ENCODE measurements at regions not wholly inside any gene's neighbourhood (a gene's known extent, or its start where the extent isn't known, plus 50 kb on each side); places are given as distances from the start of the nearest gene placed in this dataset.

GRCh38 chr9:113711251-113711650, 164.9 kb upstream of the ZNF618 start:
- Histone ChIP-seq H3K36me3 (replicated peaks in 1 of 2; ENCODE audit: insufficient read depth in 1 of 2, low read depth in 2 of 2) (no peaks in the 10 kb centered on the region), H3K27ac (no peak overlapping the region), H3K4me3 (no peak overlapping the region), H3K27me3 (no peaks in the 10 kb centered on the region), H3K4me1 (peaks cover 27% of the 10 kb centered on the region), H3K9me3 (no peaks in the 10 kb centered on the region)
- no peak for ATAC-seq
- DNase-seq, result no peak
- 86 to 89% methylated on average over 1 of the region's 1 CpG for WGBS, 2 donors
- intact Hi-C loops (cut with DNase I), result no loop called here
- TF ChIP-seq CTCF (IDR thresholded peaks at IDR 0.05) (no peak), POLR2A (IDR thresholded peaks at IDR 0.05) (no peak)

DNA sequence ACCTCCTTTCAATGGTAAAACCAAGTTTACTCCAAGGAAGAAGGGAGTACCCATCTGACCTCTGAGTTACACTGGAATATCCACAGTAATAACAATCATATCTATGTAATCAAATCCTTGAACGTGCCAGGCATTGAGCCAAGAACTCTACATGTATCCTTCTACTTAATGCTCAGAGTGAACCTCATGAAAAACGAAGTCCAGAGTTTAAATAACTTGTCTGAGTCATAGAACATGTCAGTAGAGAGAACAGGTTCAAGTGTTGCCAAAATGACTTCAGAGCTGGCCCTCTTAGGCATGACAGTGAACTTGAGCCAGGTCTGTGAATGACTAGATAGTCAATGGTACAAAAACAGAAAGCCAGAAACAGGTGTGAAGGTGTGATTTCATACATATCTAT, 164.1 kb upstream of the ZNF618 start:
- intact Hi-C loops (cut with DNase I), result no loop called here
- no peaks in the 10 kb centered on the region for H3K9me3 ChIP-seq
- ATAC-seq (peak; percentile 41), DNase-seq (peak in 3 of 4 donors; percentile 32 to 47 (median 43))
- TF ChIP-seq CTCF (IDR thresholded peaks at IDR 0.05), result no peak
- no peak for TF ChIP-seq POLR2A (IDR thresholded peaks at IDR 0.05)
- 3 to 8% methylated on average over 2 of the region's 2 CpGs for WGBS, 2 donors
- no peak overlapping the region for H3K27ac ChIP-seq
- peaks cover 20% of the 10 kb centered on the region for H3K4me1 ChIP-seq
- H3K4me3 ChIP-seq, result no peak overlapping the region
- H3K27me3 ChIP-seq, result no peaks in the 10 kb centered on the region
- H3K36me3 ChIP-seq (replicated peaks in 1 of 2; ENCODE audit: insufficient read depth in 1 of 2, low read depth in 2 of 2), result no peaks in the 10 kb centered on the region

DNA sequence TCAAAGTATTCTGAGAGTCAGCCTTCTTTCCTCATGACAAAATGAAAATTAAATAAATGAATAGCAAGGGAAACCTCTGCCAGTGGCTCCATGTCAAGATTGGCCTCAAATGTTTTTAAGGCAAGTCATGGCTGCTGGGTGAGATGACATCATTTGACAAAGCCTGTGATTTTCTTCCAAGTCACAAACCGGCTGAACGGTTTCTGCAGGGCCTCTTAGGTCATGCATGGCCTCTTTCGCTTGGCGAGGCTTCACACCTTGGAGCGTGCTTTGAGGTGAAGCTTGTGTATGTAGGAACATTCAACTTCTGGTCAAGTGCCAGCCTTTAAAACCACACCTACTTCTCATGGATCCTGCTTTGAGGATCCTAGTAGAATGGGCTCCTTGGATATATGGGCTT, 161.0 kb upstream of the ZNF618 start:
- Histone ChIP-seq H3K27me3 (no peaks in the 10 kb centered on the region), H3K9me3 (no peaks in the 10 kb centered on the region), H3K36me3 (replicated peaks in 1 of 2; ENCODE audit: insufficient read depth in 1 of 2, low read depth in 2 of 2) (no peaks in the 10 kb centered on the region), H3K4me1 (peaks cover 6% of the 10 kb centered on the region), H3K4me3 (no peak overlapping the region), H3K27ac (no peak overlapping the region)
- 93 to 94% methylated on average over 5 of the region's 5 CpGs for WGBS, 2 donors
- intact Hi-C loops (cut with DNase I), result no loop called here
- DNase-seq (no peak), ATAC-seq (no peak)
- no peak for TF ChIP-seq CTCF (IDR thresholded peaks at IDR 0.05)

DNA sequence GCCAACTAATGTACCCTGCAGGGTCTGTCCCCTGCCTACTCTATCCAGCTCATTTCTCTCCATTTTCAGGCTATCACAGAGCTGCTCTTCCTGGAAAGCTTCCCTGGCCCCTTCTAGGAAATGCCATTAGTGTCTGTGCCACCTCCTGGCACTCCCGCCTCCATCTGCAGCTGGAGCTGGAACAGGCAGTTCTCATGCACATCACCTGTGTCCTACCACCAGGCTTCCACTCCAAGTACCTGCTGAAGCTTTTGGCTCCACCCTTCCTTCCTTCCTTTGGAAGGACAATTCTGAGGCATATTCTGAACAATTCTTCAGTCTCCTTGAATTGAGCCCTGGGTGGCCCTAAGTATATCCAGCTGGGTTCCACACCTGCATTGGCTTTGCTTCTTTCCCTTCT, 156.2 kb upstream of the ZNF618 start:
- WGBS, 2 donors, result 92 to 94% methylated on average over 1 of the region's 1 CpG
- no peak for ATAC-seq

More for the DNA sequence above, 156.2 kb upstream of the ZNF618 start:
- H3K27ac ChIP-seq, result no peak overlapping the region
- H3K36me3 ChIP-seq (replicated peaks in 1 of 2; ENCODE audit: insufficient read depth in 1 of 2, low read depth in 2 of 2), result no peaks in the 10 kb centered on the region
- H3K4me3 ChIP-seq, result no peak overlapping the region
- H3K9me3 ChIP-seq, result no peaks in the 10 kb centered on the region
- no peaks in the 10 kb centered on the region for H3K27me3 ChIP-seq
- TF ChIP-seq CTCF (IDR thresholded peaks at IDR 0.05) (no peak), POLR2A (IDR thresholded peaks at IDR 0.05) (no peak)
- intact Hi-C loops (cut with DNase I), result no loop called here
- no peak for DNase-seq
- no peaks in the 10 kb centered on the region for H3K4me1 ChIP-seq
